ENCODE measurements at regions not wholly inside any gene's neighbourhood (a gene's known extent, or its start where the extent isn't known, plus 50 kb on each side); places are given as distances from the start of the nearest gene placed in this dataset.

- TF ChIP-seq CTCF (IDR thresholded peaks at IDR 0.05; ENCODE audit: insufficient read depth, low read depth, low read length) (no peak), EZH2 (IDR thresholded peaks at IDR 0.05; ENCODE audit: insufficient read depth, low read length) (no peak)
Measured at GRCh38 chr2:144625626-144626025, 105.7 kb upstream of the ZEB2 start.

All from astrocyte (in vitro differentiated cells and primary cell).